ENCODE measurements at regions not wholly inside any gene's neighbourhood (a gene's known extent, or its start where the extent isn't known, plus 50 kb on each side); places are given as distances from the start of the nearest gene placed in this dataset.

DNA sequence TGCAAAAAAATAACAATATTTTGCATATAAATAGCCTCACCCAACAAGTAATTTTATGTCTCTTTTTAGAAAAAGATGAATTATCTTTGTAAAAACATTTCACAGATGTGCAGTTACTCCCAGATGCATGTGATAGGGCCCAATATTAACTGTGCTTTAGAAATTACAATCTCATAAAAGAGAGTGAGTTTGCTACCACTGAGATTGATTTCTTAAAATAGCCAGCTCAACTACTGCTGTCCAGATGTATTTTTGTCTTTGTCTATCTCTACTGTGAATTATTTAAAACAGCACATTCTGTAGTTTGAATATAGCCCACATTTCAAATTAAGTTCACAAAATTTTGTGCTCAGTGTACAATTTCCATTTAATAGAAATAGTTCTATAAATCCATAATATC is 177.0 kb upstream of the TTC29 start:
- no peak overlapping the region for H3K4me3 ChIP-seq (ENCODE audit: low read depth, low read length)
- TF ChIP-seq CTCF (IDR thresholded peaks at IDR 0.05; ENCODE audit: insufficient read depth, low read depth, low read length, missing control alignments): no peak
- DNase-seq (ENCODE audit: low read depth): no peak

GRCh38 chr4:147123146-147123545 is 177.5 kb upstream of the TTC29 start:
- no peak for DNase-seq (ENCODE audit: low read depth)
- no peak for TF ChIP-seq CTCF (IDR thresholded peaks at IDR 0.05; ENCODE audit: insufficient read depth, low read depth, low read length, missing control alignments)
- no peak overlapping the region for H3K4me3 ChIP-seq (ENCODE audit: low read depth, low read length)

DNA sequence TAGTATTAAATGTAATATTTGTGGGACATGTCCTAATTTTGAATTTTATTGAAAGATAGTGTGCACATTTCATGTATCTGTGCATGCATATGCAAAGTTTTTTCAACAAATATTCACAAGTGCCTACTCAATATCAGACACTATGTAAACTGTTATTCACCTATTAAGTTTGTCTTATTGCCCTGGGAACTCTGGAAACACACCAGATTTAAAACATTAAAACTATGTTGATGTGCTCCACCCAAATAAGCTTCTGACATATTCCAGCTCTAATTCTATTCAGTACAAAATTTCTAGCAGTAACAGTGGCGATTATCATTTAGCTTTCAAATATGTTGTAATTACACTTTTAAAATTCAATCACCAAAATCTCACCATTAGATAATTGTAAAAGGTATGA is 183.1 kb upstream of the TTC29 start:
- no peak for DNase-seq (ENCODE audit: low read depth)
- H3K4me3 ChIP-seq (ENCODE audit: low read depth, low read length): no peak overlapping the region
- TF ChIP-seq CTCF (IDR thresholded peaks at IDR 0.05; ENCODE audit: insufficient read depth, low read depth, low read length, missing control alignments): no peak

DNA sequence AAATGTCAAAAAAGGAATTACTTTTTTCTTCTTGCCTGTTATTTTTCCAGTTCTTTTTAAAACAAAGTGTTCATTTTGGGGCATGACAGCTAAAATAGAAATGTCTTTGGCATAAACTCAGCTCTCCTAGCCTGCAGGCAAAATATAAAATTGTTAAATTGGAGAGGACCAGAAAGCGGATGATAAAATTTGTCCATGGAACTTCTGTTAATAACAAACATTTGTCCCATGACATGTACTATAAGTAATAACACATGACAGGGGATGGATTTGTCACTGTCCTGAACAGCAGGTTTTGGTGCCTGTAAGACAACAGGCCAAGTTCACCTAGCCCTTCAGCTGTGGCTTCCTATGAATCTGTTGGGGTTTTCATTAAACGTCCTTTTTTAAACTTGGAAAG is 184.0 kb upstream of the TTC29 start:
- no peak for TF ChIP-seq CTCF (IDR thresholded peaks at IDR 0.05; ENCODE audit: insufficient read depth, low read depth, low read length, missing control alignments)
- no peak for DNase-seq (ENCODE audit: low read depth)
- no peak overlapping the region for H3K4me3 ChIP-seq (ENCODE audit: low read depth, low read length)

DNA sequence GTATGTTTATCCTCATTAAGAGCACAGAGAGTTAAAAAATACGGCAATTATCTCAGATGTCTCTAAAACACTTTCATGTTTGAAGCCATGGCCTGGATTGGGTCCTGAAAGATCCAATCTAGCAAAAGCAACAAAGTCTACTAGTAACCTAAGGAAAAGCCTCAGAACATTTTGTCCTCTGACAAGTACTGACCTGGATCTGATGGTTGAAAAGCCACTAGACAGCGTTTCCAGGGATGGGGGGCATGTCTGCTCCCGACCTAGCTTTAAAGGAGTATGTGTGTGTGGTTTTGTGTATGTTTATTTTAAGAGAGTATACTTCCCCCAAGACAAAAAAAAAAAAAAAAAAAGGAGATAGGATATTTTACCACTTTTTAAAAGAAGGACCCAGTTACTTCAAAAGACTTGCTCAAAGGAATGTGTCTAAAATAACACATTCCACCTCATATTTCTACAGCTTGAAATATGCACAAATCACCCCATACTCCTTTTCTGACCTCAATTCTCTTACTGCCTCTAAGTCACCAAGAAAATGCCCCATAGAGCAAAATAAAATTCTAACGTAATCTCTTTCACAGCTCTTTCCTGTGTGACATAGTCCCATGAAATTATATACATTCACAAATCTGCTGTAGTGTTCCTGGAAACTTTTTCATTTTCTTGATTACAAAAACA is 189.0 kb upstream of the TTC29 start:
- no peak overlapping the region for H3K4me3 ChIP-seq (ENCODE audit: low read depth, low read length)
- no peak for DNase-seq (ENCODE audit: low read depth)
- TF ChIP-seq CTCF (IDR thresholded peaks at IDR 0.05; ENCODE audit: insufficient read depth, low read depth, low read length, missing control alignments): no peak

DNA sequence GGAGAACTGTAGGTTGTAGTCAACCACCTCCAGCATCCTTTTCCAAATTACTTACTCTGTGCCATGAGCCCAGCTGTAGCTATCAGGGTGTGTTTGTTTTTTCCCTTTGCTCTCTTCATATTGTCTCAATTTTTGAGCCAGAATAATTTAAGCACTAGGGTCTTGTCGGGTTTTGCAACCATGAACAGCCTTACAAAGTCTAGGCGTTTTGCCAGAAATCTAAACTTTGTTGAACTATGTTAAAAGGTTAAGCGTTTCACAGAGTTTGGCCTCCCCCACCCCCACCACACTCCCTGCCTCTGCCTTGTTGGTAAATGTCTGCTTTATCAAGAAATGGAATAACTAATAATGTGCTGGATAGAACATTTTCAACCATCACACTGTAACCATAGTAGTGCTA is 190.6 kb upstream of the TTC29 start:
- no peak overlapping the region for H3K4me3 ChIP-seq (ENCODE audit: low read depth, low read length)
- TF ChIP-seq CTCF (IDR thresholded peaks at IDR 0.05; ENCODE audit: insufficient read depth, low read depth, low read length, missing control alignments): no peak
- DNase-seq (ENCODE audit: low read depth): no peak

DNA sequence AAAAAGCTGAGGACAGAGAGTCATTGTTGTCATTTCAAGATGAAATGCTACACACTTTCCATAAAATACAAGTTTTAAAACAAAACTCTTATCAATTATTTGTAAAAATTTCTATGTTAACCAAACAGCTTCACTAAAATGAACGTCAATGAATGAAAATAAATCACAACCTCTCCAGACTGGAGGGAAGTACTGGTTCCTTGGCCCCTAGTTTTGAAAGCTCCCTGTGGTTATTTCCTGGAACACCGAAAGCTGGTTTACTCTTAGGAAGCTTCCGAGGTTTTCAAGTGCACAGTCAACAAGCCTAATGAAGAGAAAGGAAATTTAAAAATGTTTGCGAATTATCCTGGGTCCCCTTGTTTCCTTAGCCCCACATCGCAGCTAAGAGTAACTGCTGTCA is 191.1 kb upstream of the TTC29 start:
- DNase-seq (ENCODE audit: low read depth): no peak
- TF ChIP-seq CTCF (IDR thresholded peaks at IDR 0.05; ENCODE audit: insufficient read depth, low read depth, low read length, missing control alignments): no peak
- H3K4me3 ChIP-seq (ENCODE audit: low read depth, low read length): no peak overlapping the region
